ENCODE measurements at regions not wholly inside any gene's neighbourhood (a gene's known extent, or its start where the extent isn't known, plus 50 kb on each side); places are given as distances from the start of the nearest gene placed in this dataset.

- intact Hi-C loops (cut with DNase I; ENCODE audit: low total_unique reads) (no loop called here), in situ Hi-C loops (cut with MboI; ENCODE audit: low pct_ligation_motif_present in 1 of 4, low pct_unique_long_range_greater_than_20kb in 1 of 4, low sequenced_read_pairs in 3 of 4) (no loop called here)
- Histone ChIP-seq H3K4me1 (no peaks in the 10 kb centered on the region), H3K4me3 (no peak overlapping the region), H3K36me3 (no peaks in the 10 kb centered on the region), H3K27me3 (no peaks in the 10 kb centered on the region), H3K27ac (no peak overlapping the region), H3K9me3 (peaks cover 0 to 5% of the 10 kb centered on the region in 2 donors)
- DNase-seq, result no peak
- TF ChIP-seq CTCF (IDR thresholded peaks at IDR 0.05) (no peak), POLR2AphosphoS5 (IDR thresholded peaks at IDR 0.05) (no peak), EP300 (IDR thresholded peaks at IDR 0.05; ENCODE audit: low read depth) (no peak), POLR2A (IDR thresholded peaks at IDR 0.05) (no peak)
Observed at GRCh38 chr5:66542711-66543110, 53.5 kb upstream of the MAST4 start.
